ENCODE measurements at regions not wholly inside any gene's neighbourhood (a gene's known extent, or its start where the extent isn't known, plus 50 kb on each side); places are given as distances from the start of the nearest gene placed in this dataset.
A peak's percentile ranks its signal among the peaks of the same experiment; 100 is the strongest.

GRCh38 chr7:85561706-85562105 lies 374.9 kb upstream of the SEMA3D start:
- Histone ChIP-seq H3K9me3 (no peaks in the 10 kb centered on the region), H3K36me3 (no peaks in the 10 kb centered on the region), H3K27ac (no peak overlapping the region), H3K4me3 (no peak overlapping the region), H3K27me3 (no peaks in the 10 kb centered on the region), H3K4me1 (no peaks in the 10 kb centered on the region)
- DNase-seq (ENCODE audit: low spot score in 2 of 2) = no peak
- intact Hi-C loops (cut with DNase I; ENCODE audit: low total_unique reads) = no loop called here
- TF ChIP-seq POLR2AphosphoS5 (IDR thresholded peaks at IDR 0.05) (no peak), POLR2A (IDR thresholded peaks at IDR 0.05) (no peak)
- TF ChIP-seq, protein P1, sequence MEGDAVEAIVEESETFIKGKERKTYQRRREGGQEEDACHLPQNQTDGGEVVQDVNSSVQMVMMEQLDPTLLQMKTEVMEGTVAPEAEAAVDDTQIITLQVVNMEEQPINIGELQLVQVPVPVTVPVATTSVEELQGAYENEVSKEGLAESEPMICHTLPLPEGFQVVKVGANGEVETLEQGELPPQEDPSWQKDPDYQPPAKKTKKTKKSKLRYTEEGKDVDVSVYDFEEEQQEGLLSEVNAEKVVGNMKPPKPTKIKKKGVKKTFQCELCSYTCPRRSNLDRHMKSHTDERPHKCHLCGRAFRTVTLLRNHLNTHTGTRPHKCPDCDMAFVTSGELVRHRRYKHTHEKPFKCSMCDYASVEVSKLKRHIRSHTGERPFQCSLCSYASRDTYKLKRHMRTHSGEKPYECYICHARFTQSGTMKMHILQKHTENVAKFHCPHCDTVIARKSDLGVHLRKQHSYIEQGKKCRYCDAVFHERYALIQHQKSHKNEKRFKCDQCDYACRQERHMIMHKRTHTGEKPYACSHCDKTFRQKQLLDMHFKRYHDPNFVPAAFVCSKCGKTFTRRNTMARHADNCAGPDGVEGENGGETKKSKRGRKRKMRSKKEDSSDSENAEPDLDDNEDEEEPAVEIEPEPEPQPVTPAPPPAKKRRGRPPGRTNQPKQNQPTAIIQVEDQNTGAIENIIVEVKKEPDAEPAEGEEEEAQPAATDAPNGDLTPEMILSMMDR (IDR thresholded peaks at IDR 0.05) = no peak

- Histone ChIP-seq H3K9me3 (no peaks in the 10 kb centered on the region), H3K36me3 (no peaks in the 10 kb centered on the region), H3K4me3 (no peak overlapping the region), H3K27ac (no peak overlapping the region), H3K27me3 (no peaks in the 10 kb centered on the region), H3K4me1 (no peaks in the 10 kb centered on the region)
- intact Hi-C loops (cut with DNase I; ENCODE audit: low total_unique reads) = no loop called here
- no peak for TF ChIP-seq POLR2A (IDR thresholded peaks at IDR 0.05)
- TF ChIP-seq POLR2AphosphoS5 (IDR thresholded peaks at IDR 0.05) = no peak
- TF ChIP-seq, protein P1 (IDR thresholded peaks at IDR 0.05) = peak; percentile 62 to 72 (median 64)
- DNase-seq (ENCODE audit: low spot score in 2 of 2) = no peak
These were observed 367.7 kb upstream of the SEMA3D start for GRCh38 chr7:85554236-85555178.

DNA sequence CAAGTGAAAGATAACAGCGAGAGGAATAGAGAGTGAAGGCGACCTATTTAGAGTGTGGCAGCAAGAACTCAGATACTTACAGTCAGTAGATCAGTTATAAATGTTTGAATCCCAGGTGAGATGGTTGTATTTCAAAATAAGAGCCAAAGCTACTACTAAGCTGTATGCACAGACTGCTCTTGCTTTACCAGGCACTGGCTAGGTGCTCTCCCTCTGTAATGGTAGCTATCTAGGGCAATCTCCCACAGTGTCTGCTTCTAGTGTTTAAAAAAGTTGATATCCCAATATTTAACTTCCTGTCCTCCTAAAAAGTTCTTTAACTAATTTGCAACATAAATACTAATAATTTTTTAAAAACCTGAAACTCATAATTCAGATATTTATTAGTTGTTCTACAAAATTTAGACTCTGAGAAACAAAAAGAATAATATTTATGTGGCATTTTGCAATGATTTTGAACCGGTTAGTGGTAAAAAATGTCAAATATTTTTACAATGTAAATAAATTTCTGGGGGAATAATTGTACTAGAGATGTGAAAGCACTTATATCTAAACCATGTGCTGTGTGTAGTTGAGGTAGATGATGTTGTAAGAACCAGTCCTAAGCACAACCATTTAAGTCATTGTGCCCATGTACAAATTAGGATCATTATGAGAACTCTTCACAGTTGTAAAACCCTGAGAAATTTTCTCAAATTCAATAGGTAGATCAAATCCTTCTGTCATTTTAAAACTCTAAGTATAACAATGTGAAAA lies 349.3 kb upstream of the SEMA3D start:
- no peaks in the 10 kb centered on the region for H3K4me1 ChIP-seq
- TF ChIP-seq, protein P1 (IDR thresholded peaks at IDR 0.05) = no peak
- no peak for TF ChIP-seq POLR2AphosphoS5 (IDR thresholded peaks at IDR 0.05)
- no peak for TF ChIP-seq POLR2A (IDR thresholded peaks at IDR 0.05)
- H3K36me3 ChIP-seq = no peaks in the 10 kb centered on the region
- intact Hi-C loops (cut with DNase I; ENCODE audit: low total_unique reads) = no loop called here
- no peaks in the 10 kb centered on the region for H3K27me3 ChIP-seq
- no peaks in the 10 kb centered on the region for H3K9me3 ChIP-seq
- no peak overlapping the region for H3K27ac ChIP-seq
- H3K4me3 ChIP-seq = no peak overlapping the region
- no peak for DNase-seq (ENCODE audit: low spot score in 2 of 2)

GRCh38 chr7:85529831-85530230 lies 343.0 kb upstream of the SEMA3D start:
- no peak for DNase-seq (ENCODE audit: low spot score in 2 of 2)
- no peak for TF ChIP-seq POLR2A (IDR thresholded peaks at IDR 0.05)
- intact Hi-C loops (cut with DNase I; ENCODE audit: low total_unique reads) = no loop called here
- Histone ChIP-seq H3K9me3 (no peaks in the 10 kb centered on the region), H3K36me3 (no peaks in the 10 kb centered on the region), H3K27me3 (no peaks in the 10 kb centered on the region), H3K4me1 (no peaks in the 10 kb centered on the region), H3K4me3 (no peak overlapping the region), H3K27ac (no peak overlapping the region)

DNA sequence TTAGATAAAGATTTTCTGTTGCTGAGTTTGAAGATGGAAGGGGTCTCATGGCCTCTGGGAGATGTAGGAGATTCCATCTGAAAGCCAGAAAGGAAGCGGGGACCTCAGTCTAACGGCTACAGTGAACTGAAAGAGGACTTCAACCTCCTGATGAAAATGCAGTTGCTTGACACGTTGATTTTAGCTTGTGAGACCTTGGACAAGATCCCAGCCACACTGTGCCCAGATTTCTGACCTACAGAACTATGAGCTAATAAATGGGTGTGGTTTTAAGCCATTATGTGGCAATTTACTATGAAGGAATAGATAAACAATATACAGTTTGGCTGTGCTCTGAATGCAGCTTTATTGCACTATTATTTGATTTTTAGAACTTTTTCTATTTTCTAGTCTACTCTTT lies 342.3 kb upstream of the SEMA3D start:
- intact Hi-C loops (cut with DNase I; ENCODE audit: low total_unique reads) = no loop called here
- Histone ChIP-seq H3K9me3 (no peaks in the 10 kb centered on the region), H3K36me3 (no peaks in the 10 kb centered on the region), H3K27me3 (no peaks in the 10 kb centered on the region), H3K27ac (no peak overlapping the region), H3K4me3 (no peak overlapping the region), H3K4me1 (no peaks in the 10 kb centered on the region)
- TF ChIP-seq, protein P1 (IDR thresholded peaks at IDR 0.05) = no peak
- TF ChIP-seq POLR2AphosphoS5 (IDR thresholded peaks at IDR 0.05) (no peak), POLR2A (IDR thresholded peaks at IDR 0.05) (no peak)
- no peak for DNase-seq (ENCODE audit: low spot score in 2 of 2)

All from breast epithelium (tissue), 4 donors.